GM19397 (cell line): ENCODE measurements at regions not wholly inside any gene's neighbourhood (a gene's known extent, or its start where the extent isn't known, plus 50 kb on each side); places are given as distances from the start of the nearest gene placed in this dataset.

Source experiments
- ATAC-seq: cut with Tn5 transposase; IDR thresholded peaks from one replicate; pipeline ENCODE4 v1.9.1; 2021; ENCODE audit warnings: mild to moderate bottlenecking, moderate library complexity; ENCODE audit not compliant: unreplicated experiment

- ATAC-seq: no peak
Observed at GRCh38 chr2:204223046-204223445, 286.5 kb downstream of the ICOS start.

DNA sequence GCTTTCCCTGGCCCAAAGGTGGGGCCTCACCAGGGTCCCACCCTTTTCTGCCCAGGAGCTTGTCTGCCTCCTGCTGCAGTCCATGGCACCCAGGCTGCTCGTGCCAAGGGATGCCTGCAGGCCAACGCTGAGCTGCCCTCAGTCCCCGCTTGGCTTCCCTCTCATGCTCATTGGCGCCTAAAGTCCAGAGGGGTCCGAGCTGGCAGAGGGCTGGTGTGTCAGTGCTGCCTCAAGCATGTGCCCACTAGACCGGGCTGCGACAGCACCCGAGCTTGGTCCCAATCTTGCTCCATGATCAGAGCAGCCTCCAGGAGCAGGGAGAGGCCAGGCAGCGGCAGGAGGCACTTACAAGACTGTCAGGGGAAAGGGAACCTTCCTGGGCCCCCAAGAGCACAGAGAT, 287.0 kb downstream of the ICOS start:
- ATAC-seq: no peak

GRCh38 chr2:204225671-204226073, 289.1 kb downstream of the ICOS start:
- ATAC-seq: no peak

GRCh38 chr2:204226305-204226880, 289.8 kb downstream of the ICOS start:
- ATAC-seq: no peak

GRCh38 chr2:204228169-204228886, 291.8 kb downstream of the ICOS start:
- ATAC-seq: no peak

GRCh38 chr2:204234248-204234647, 297.7 kb downstream of the ICOS start:
- ATAC-seq: no peak

- no peak for ATAC-seq
Observed at GRCh38 chr2:204234879-204235278, 298.3 kb downstream of the ICOS start.

- no peak for ATAC-seq
Observed at GRCh38 chr2:204237416-204237815, 300.9 kb downstream of the ICOS start.

DNA sequence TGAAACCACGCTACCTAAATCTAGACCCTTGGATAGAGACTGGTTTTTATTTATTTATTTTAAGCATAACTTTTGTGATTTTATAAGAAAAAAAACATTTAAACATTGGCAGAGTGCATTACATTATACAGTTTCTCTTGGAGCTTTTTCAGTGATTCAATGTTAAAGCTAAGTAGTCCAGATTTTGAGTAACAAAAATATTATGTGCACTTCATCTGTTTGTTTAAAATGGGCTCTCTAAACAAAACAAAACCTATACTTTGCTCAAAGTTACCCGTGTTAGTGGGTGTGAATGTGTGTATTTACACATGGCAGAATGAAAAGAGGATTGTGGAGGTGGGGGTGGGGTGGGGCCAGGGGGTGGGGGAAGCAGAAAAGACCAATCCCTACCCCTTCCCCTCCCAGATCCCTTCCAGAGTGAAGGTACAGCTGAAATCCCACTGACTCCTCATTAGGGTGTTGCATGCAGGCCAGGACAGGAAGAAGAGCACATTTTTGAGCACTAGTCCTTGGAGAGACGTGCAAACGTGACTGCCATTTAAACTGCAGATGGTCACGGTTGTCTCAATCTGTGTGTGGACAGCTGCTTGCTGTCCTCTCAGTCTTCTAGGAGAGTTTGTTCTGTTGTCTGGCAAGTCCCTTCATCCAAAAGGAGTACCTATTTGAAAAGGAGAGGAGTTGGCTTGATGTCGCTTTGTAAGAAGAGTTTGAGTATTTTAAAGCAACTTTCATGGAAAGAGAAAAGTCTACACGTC, 303.0 kb downstream of the ICOS start:
- no peak for ATAC-seq

GRCh38 chr2:204240961-204241360, 304.3 kb upstream of the PARD3B start:
- no peak for ATAC-seq

DNA sequence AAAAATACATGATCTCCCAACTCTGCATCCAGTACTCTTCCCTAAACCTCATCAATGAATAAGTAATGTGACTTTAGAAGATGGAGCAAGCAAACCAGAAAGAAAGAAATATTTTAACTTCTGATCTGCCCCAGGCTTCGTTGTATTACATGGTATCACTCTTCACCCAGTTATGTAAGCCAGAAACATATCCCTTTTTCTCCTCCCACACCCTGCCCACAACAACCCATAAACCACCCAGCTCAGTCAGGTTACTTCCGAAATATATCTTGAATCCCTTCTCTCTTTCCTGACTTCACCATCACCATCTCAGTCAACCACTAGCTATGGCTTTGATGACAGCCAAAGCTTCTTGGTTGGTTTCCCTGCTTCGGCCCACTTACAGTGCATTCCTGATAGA, 295.8 kb upstream of the PARD3B start:
- ATAC-seq: no peak

DNA sequence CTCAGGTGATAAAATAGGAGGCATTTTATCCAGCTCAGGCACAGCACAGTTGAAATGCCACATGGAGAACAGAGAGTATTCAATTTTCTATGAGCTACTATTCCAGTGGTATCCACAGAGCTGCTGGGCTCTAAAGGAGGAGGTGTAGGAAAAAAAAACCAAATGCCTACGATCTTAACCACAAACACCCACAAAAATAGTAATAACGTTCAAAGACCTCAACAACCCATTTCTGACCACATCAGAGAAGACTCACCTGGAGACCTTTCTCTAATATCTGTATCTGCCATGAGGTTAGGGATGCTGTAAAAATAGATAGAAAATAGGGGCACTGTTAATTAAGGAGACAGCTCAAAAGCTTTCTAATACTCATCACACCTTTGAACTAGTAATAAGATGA, 294.6 kb upstream of the PARD3B start:
- no peak for ATAC-seq

- no peak for ATAC-seq
Observed at GRCh38 chr2:204251158-204251997, 293.9 kb upstream of the PARD3B start.

- no peak for ATAC-seq
Observed at GRCh38 chr2:204251998-204252376, 293.3 kb upstream of the PARD3B start.

DNA sequence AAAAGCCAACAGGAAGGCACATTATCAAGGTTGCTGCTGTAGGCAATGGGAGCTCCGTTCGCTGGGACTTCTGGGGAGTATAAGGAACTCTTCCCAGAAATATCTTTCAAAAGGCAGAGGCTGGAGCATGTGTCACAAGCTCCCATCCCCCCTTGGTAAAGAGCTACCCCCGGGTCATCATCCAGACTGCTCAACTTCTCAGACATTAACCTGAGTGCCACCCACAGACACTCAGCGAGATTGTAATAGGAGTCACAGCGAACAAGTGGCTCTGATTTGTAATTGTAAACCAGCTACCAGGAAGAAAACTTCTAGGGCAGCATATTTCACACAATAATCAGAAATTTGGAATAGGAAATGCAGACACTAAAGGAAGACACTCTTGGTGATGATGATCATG, 290.2 kb upstream of the PARD3B start:
- ATAC-seq: no peak

- no peak for ATAC-seq
Observed at GRCh38 chr2:204255526-204255925, 289.7 kb upstream of the PARD3B start.

DNA sequence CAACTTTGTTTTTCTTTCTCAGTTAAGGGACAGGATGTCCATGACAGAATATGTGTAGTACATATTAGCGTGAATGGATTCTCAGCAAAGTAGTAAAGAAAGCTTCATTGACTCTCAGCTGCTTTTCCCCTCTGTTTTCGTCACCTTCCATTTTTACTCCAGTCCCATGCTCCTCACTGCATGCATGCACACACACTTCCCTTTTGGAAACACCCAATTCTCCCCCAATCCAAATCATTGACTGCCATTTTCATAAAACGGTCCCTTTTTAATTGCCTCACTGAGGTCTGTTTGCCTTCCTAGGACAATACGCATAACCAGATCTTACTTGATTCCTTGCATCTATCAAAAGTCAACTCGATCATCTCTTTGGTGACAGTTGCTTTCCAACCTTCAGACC, 287.5 kb upstream of the PARD3B start:
- ATAC-seq: no peak

GRCh38 chr2:204258890-204259289, 286.4 kb upstream of the PARD3B start:
- ATAC-seq: no peak

DNA sequence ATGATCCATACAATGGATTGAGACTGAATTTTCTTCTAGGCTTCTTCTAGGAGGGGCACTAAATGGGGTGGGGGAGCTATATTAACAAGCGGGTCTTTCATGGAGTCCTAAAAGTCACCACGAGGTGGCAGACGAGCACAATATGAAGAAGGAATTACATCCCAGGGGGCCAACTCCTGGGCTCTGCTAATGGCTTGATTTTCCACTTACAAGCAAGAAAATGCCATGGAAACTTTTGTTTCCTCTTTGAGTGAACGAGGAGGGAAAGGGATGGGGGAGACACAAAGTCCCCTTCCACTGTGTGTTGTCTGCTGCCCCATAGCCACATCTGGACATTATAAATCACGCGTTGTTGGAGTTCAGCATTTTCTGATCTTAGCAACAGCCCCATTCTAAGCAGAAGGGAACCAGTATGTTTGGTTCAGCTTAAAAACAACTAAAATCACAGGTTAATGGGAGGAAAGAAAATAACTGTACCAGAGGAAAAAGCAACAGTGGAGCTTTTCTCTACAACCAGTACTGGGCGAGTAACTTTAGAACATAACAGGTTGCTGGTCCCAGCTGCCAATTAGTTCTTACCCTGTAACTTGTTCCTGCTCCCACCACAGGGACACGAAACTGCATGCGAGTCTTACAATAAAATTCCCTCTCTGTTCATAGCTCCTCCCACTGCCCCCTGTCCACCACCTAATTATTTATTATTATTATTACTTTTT, 285.0 kb upstream of the PARD3B start:
- ATAC-seq: no peak

GRCh38 chr2:204260901-204261300, 284.4 kb upstream of the PARD3B start:
- no peak for ATAC-seq

GRCh38 chr2:204261846-204262245, 283.4 kb upstream of the PARD3B start:
- no peak for ATAC-seq
